ENCODE measurements at regions not wholly inside any gene's neighbourhood (a gene's known extent, or its start where the extent isn't known, plus 50 kb on each side); places are given as distances from the start of the nearest gene placed in this dataset.

- Histone ChIP-seq H3K36me3 (ENCODE audit: low read depth) (no peaks in the 10 kb centered on the region), H3K27me3 (ENCODE audit: insufficient read depth, low read depth) (no peaks in the 10 kb centered on the region), H3K9me2 (ENCODE audit: insufficient read depth) (no peaks in the 10 kb centered on the region), H3F3A (ENCODE audit: insufficient read depth, low read depth) (no peaks in the 10 kb centered on the region), H3K27ac (no peak overlapping the region), H3K9me3 (ENCODE audit: insufficient read depth, low read depth) (no peaks in the 10 kb centered on the region), H4K20me1 (ENCODE audit: insufficient read depth) (no peaks in the 10 kb centered on the region), H3K79me2 (ENCODE audit: low read depth) (no peaks in the 10 kb centered on the region), H2AFZ (no peak overlapping the region), H3K4me3 (no peak overlapping the region), H3K4me2 (no peak overlapping the region), H3K4me1 (replicated peaks; ENCODE audit: insufficient read depth) (no peaks in the 10 kb centered on the region; the same call in 1 of the 2 replicates)
- no TSS peak for BruUV-seq (replicated peaks)
- no peak for TF ChIP-seq EZH2 (IDR thresholded peaks at IDR 0.05; ENCODE audit: low read depth)
- TF ChIP-seq CTCF (conservative IDR thresholded peaks at IDR 0.05): no peak
- CTCF ChIA-PET: no interaction called here
- intact Hi-C loops (cut with micrococcal nuclease; ENCODE audit: unreplicated experiment): loop anchor here (5.0 kb wide), 1 partner anchor 48 kb away; no protein-coding TSS in a partner anchor
- POLR2A ChIA-PET (ENCODE audit: unreplicated experiment): no interaction called here
- no peak for DNase-seq
Observed at GRCh38 chr14:53793790-53794505, 162.7 kb downstream of the BMP4 start.

DNA sequence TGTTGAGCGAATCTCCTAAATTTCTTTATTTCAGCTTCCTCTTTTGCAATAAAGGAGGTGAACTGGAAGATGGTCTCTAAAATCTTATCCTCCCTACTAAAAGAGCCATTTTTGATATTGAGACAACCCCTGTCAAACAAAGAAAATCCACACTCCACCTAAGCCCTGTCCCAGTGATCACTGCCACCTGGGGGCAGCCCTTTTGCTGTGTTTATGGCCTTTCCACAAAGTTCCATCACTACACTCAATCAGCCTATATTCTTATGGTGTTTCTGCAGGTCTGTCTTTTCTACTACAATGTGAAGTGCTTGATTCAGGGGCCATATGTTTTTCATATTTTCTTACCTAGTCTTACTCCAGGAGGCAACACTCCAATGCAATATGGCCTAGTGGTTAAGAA, 163.7 kb downstream of the BMP4 start:
- no TSS peak for BruUV-seq (replicated peaks)
- intact Hi-C loops (cut with micrococcal nuclease; ENCODE audit: unreplicated experiment): loop anchor here (5.0 kb wide), 1 partner anchor 49 kb away; no protein-coding TSS in a partner anchor
- Histone ChIP-seq H3K27ac (no peak overlapping the region), H3K27me3 (ENCODE audit: insufficient read depth, low read depth) (no peaks in the 10 kb centered on the region), H3K9me2 (ENCODE audit: insufficient read depth) (no peaks in the 10 kb centered on the region), H3K36me3 (ENCODE audit: low read depth) (no peaks in the 10 kb centered on the region), H3K79me2 (ENCODE audit: low read depth) (no peaks in the 10 kb centered on the region), H3K4me1 (replicated peaks; ENCODE audit: insufficient read depth) (no peaks in the 10 kb centered on the region; the same call in 1 of the 2 replicates), H3K9me3 (ENCODE audit: insufficient read depth, low read depth) (no peaks in the 10 kb centered on the region), H4K20me1 (ENCODE audit: insufficient read depth) (no peaks in the 10 kb centered on the region), H3K4me2 (no peak overlapping the region), H2AFZ (no peak overlapping the region), H3F3A (ENCODE audit: insufficient read depth, low read depth) (no peaks in the 10 kb centered on the region), H3K4me3 (no peak overlapping the region)
- no peak for DNase-seq
- TF ChIP-seq CTCF (conservative IDR thresholded peaks at IDR 0.05): no peak
- no peak for TF ChIP-seq EZH2 (IDR thresholded peaks at IDR 0.05; ENCODE audit: low read depth)
- ChIA-PET POLR2A (ENCODE audit: unreplicated experiment) (no interaction called here), CTCF (no interaction called here)

DNA sequence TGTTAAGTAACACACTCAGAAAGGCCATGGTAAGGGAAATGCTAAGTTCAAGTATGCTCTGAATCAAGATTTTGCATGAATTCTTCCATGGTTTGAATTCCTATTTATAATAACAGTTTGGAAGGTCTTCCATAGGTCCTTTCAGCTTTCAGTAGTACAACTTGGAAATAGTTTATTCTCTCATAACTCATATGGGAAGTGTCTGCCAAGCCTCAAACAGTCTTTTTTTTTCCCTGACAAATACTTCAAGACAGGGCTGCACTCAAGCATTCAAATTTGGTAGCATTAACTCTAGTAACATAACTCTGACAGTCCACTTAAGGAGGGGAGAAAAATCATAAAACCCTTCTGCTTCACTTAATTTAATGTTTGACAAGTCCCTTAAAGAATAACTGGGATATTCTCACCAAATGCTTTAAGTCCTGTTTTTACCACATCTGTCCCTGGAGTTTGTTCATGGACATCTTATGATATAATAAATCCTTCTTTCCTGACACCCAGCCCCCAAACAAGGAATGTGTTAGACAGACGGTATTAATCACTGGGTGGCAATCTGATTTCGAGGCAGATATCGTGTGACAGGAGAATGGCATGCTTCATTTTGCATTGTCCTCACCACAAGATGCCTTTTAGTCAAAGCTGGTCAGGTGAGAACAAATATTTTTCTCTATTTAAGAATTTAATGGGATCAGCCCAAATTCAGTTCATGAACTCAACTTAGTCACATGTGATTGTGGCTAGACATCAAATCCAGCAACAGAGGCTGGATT, 165.7 kb downstream of the BMP4 start:
- Histone ChIP-seq H3K4me1 (replicated peaks; ENCODE audit: insufficient read depth) (no peaks in the 10 kb centered on the region; the same call in 1 of the 2 replicates), H3K36me3 (ENCODE audit: low read depth) (no peaks in the 10 kb centered on the region), H3K4me2 (no peak overlapping the region), H4K20me1 (ENCODE audit: insufficient read depth) (no peaks in the 10 kb centered on the region), H3K27ac (no peak overlapping the region), H3K9me2 (ENCODE audit: insufficient read depth) (no peaks in the 10 kb centered on the region), H3F3A (ENCODE audit: insufficient read depth, low read depth) (no peaks in the 10 kb centered on the region), H3K4me3 (no peak overlapping the region), H3K27me3 (ENCODE audit: insufficient read depth, low read depth) (no peaks in the 10 kb centered on the region), H3K9me3 (ENCODE audit: insufficient read depth, low read depth) (no peaks in the 10 kb centered on the region), H2AFZ (no peak overlapping the region), H3K79me2 (ENCODE audit: low read depth) (no peaks in the 10 kb centered on the region)
- BruUV-seq (replicated peaks): no TSS peak
- peak; percentile 20 to 45 for DNase-seq
- POLR2A ChIA-PET (ENCODE audit: unreplicated experiment): no interaction called here
- intact Hi-C loops (cut with micrococcal nuclease; ENCODE audit: unreplicated experiment): loop anchor here (5.0 kb wide), 1 partner anchor 51 kb away; no protein-coding TSS in a partner anchor
- TF ChIP-seq EZH2 (IDR thresholded peaks at IDR 0.05; ENCODE audit: low read depth) (no peak), CTCF (conservative IDR thresholded peaks at IDR 0.05) (no peak)
- CTCF ChIA-PET: no interaction called here
